ENCODE measurements at regions not wholly inside any gene's neighbourhood (a gene's known extent, or its start where the extent isn't known, plus 50 kb on each side); places are given as distances from the start of the nearest gene placed in this dataset.

DNA sequence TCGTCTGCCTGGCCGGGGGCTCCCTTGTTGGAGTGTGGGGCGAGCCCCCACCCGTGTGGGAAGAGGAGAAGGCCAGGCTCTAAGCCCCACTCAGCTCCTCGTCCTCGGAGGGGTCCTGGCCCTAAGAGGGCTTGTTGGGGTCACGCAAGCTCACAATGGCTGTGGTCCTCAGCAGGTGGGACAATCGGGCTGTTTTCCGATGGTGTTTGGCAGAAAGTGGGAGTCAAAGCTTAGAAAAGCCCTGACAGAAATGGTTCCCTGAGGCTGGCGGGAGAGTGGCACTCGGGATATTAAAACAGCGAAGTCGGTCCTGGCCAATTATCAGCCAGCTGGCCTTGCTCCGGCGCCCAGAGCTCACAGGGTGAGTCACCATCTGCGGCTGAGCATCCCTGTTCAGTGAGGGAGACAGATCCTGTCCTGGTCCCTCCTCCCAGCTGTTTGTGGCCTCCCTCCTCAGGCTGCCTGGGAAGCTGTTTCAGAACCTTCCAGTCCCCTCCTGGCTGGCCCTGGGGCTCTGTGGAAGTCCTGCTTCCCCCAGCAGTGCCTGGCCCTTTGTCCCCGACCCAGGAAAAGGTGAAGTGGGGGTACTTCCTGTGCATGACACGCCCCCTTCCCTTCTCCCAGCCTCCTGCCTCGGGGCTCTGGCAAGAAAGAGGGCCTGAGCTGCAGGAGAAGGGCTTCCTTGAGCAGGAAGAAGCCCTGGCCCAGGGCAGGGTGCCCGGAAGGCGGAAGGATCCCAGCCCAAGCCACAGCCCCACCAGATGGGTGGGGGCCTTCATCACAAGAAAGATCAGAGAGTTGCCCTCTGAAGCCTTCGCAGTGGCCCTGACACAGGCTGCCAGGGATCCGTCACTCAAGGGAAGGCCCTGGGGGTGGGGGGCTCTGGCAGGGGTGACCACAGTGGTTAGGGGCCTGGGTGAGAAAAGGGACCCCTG is 53.6 kb upstream of the BHLHE23 start:
- no peaks in the 10 kb centered on the region for H3K36me3 ChIP-seq (replicated peaks in 1 of 2; ENCODE audit: control extremely low read depth in 1 of 2, control insufficient read depth in 1 of 2, extremely low read depth in 1 of 2, insufficient read depth in 2 of 2, low read length in 1 of 2)
- H2AFZ ChIP-seq (ENCODE audit: insufficient read depth, low read depth, low read length, poor library complexity, severe bottlenecking) = no peak overlapping the region
- H3K27ac Mint-ChIP-seq = no peak overlapping the region
- POLR2A ChIA-PET = no interaction called here
- no peak for ATAC-seq (ENCODE audit: low read depth)
- H4K20me1 ChIP-seq (ENCODE audit: control insufficient read depth, insufficient read depth, low read length, poor library complexity, severe bottlenecking) = no peaks in the 10 kb centered on the region
- peaks cover 0 to 15% (median 0%) of the 10 kb centered on the region in 3 donors for H3K9me3 ChIP-seq (ENCODE audit: control extremely low read depth in 1 of 3, control insufficient read depth in 2 of 3, insufficient read depth in 1 of 3, low read length in 2 of 3)
- H3K9me3 Mint-ChIP-seq (ENCODE audit: insufficient read depth) = no peaks in the 10 kb centered on the region
- peaks cover 15% of the 10 kb centered on the region for H3K27me3 Mint-ChIP-seq
- H3K4me2 ChIP-seq (replicated peaks; ENCODE audit: low read depth, low read length, poor library complexity, severe bottlenecking) = no peak overlapping the region
- H3K4me3 ChIP-seq (ENCODE audit: control extremely low read depth in 1 of 5, extremely low read depth in 1 of 5, insufficient read depth in 1 of 5, low read depth in 2 of 5, low read length in 4 of 5) = no peak overlapping the region
- no peak overlapping the region for H3K27ac ChIP-seq (ENCODE audit: low read length in 2 of 2)
- H3K79me2 ChIP-seq (ENCODE audit: control insufficient read depth, insufficient read depth, low read length) = no peaks in the 10 kb centered on the region
- CTCF ChIA-PET = no interaction called here
- peaks cover 0 to 7% of the 10 kb centered on the region in 2 donors for H3K4me1 ChIP-seq (ENCODE audit: control insufficient read depth in 2 of 2, insufficient read depth in 2 of 2, low read length in 2 of 2)
- H3K4me1 Mint-ChIP-seq = no peaks in the 10 kb centered on the region
- WGBS (ENCODE audit: insufficient coverage) = 81% methylated on average over 21 of the region's 23 CpGs
- no peak for DNase-seq
- no peak overlapping the region for H3K9ac ChIP-seq (ENCODE audit: low read length)
- no peak for TF ChIP-seq EZH2 (IDR thresholded peaks at IDR 0.05; ENCODE audit: borderline replicate concordance, insufficient read depth, low read depth, low read length, poor library complexity, severe bottlenecking)
- TF ChIP-seq, protein P1, sequence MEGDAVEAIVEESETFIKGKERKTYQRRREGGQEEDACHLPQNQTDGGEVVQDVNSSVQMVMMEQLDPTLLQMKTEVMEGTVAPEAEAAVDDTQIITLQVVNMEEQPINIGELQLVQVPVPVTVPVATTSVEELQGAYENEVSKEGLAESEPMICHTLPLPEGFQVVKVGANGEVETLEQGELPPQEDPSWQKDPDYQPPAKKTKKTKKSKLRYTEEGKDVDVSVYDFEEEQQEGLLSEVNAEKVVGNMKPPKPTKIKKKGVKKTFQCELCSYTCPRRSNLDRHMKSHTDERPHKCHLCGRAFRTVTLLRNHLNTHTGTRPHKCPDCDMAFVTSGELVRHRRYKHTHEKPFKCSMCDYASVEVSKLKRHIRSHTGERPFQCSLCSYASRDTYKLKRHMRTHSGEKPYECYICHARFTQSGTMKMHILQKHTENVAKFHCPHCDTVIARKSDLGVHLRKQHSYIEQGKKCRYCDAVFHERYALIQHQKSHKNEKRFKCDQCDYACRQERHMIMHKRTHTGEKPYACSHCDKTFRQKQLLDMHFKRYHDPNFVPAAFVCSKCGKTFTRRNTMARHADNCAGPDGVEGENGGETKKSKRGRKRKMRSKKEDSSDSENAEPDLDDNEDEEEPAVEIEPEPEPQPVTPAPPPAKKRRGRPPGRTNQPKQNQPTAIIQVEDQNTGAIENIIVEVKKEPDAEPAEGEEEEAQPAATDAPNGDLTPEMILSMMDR (IDR thresholded peaks at IDR 0.05) = no peak
- no peak overlapping the region for H3K4me3 Mint-ChIP-seq
- intact Hi-C loops (cut with micrococcal nuclease) = no loop called here
- peaks cover 0 to 39% (median 3%) of the 10 kb centered on the region in 4 experiments for H3K27me3 ChIP-seq (replicated peaks in 1 of 4; ENCODE audit: control extremely low read depth in 1 of 4, control insufficient read depth in 3 of 4, insufficient read depth in 4 of 4, low read length in 3 of 4)

DNA sequence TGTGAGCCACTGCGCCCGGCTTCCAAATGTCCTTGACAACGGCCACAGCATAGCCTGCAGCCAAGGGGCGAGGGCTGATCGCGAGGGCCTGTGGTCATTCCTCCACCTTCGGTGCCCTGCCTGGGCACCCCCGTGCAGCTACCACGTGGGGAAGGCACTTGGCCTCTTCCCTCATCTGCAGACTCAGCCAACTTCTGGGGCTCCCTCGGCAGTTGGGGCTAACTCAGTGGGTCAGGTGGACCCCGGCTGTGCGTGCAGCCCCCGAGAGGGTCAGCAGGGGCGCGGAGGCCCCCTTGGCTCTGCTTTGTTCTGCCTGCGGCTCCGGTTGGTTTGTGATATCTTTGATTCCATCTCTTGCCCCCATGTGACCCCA is 52.9 kb upstream of the BHLHE23 start:
- Histone ChIP-seq H3K9ac (ENCODE audit: low read length) (no peak overlapping the region), H2AFZ (ENCODE audit: insufficient read depth, low read depth, low read length, poor library complexity, severe bottlenecking) (no peak overlapping the region), H3K9me3 (ENCODE audit: control extremely low read depth in 1 of 3, control insufficient read depth in 2 of 3, insufficient read depth in 1 of 3, low read length in 2 of 3) (peaks cover 0 to 15% (median 0%) of the 10 kb centered on the region in 3 donors), H4K20me1 (ENCODE audit: control insufficient read depth, insufficient read depth, low read length, poor library complexity, severe bottlenecking) (no peaks in the 10 kb centered on the region), H3K36me3 (replicated peaks in 1 of 2; ENCODE audit: control extremely low read depth in 1 of 2, control insufficient read depth in 1 of 2, extremely low read depth in 1 of 2, insufficient read depth in 2 of 2, low read length in 1 of 2) (no peaks in the 10 kb centered on the region), H3K27me3 (replicated peaks in 1 of 4; ENCODE audit: control extremely low read depth in 1 of 4, control insufficient read depth in 3 of 4, insufficient read depth in 4 of 4, low read length in 3 of 4) (peaks cover 0 to 39% (median 3%) of the 10 kb centered on the region in 4 experiments), H3K4me3 (ENCODE audit: control extremely low read depth in 1 of 5, extremely low read depth in 1 of 5, insufficient read depth in 1 of 5, low read depth in 2 of 5, low read length in 4 of 5) (no peak overlapping the region), H3K4me2 (replicated peaks; ENCODE audit: low read depth, low read length, poor library complexity, severe bottlenecking) (no peak overlapping the region), H3K27ac (ENCODE audit: low read length in 2 of 2) (no peak overlapping the region), H3K4me1 (ENCODE audit: control insufficient read depth in 2 of 2, insufficient read depth in 2 of 2, low read length in 2 of 2) (peaks cover 0 to 7% of the 10 kb centered on the region in 2 donors), H3K79me2 (ENCODE audit: control insufficient read depth, insufficient read depth, low read length) (no peaks in the 10 kb centered on the region)
- DNase-seq (no peak), ATAC-seq (ENCODE audit: low read depth) (no peak)
- intact Hi-C loops (cut with micrococcal nuclease) = no loop called here
- no peak for TF ChIP-seq EZH2 (IDR thresholded peaks at IDR 0.05; ENCODE audit: borderline replicate concordance, insufficient read depth, low read depth, low read length, poor library complexity, severe bottlenecking)
- TF ChIP-seq, protein P1 (IDR thresholded peaks at IDR 0.05) = no peak
- ChIA-PET POLR2A (no interaction called here), CTCF (no interaction called here)
- H3K9me3 Mint-ChIP-seq (ENCODE audit: insufficient read depth) = no peaks in the 10 kb centered on the region
- 91% methylated on average over 17 of the region's 17 CpGs for WGBS (ENCODE audit: insufficient coverage)
- no peak overlapping the region for H3K4me3 Mint-ChIP-seq
- peaks cover 15% of the 10 kb centered on the region for H3K27me3 Mint-ChIP-seq
- H3K27ac Mint-ChIP-seq = no peak overlapping the region
- no peaks in the 10 kb centered on the region for H3K4me1 Mint-ChIP-seq

Measured in B cell (primary cell).